Activated gamma-delta T cell (primary cell): ENCODE measurements at regions not wholly inside any gene's neighbourhood (a gene's known extent, or its start where the extent isn't known, plus 50 kb on each side); places are given as distances from the start of the nearest gene placed in this dataset.
"Not testable (repeated sequence)": the region's sequence is repeated elsewhere in the genome, so short reads cannot be mapped to it uniquely, and the experiment has no call there.

Experiments
- DNase-seq: peaks from one replicate; lab custom pipeline; 2025; lab: John Stamatoyannopoulos, UW

DNA sequence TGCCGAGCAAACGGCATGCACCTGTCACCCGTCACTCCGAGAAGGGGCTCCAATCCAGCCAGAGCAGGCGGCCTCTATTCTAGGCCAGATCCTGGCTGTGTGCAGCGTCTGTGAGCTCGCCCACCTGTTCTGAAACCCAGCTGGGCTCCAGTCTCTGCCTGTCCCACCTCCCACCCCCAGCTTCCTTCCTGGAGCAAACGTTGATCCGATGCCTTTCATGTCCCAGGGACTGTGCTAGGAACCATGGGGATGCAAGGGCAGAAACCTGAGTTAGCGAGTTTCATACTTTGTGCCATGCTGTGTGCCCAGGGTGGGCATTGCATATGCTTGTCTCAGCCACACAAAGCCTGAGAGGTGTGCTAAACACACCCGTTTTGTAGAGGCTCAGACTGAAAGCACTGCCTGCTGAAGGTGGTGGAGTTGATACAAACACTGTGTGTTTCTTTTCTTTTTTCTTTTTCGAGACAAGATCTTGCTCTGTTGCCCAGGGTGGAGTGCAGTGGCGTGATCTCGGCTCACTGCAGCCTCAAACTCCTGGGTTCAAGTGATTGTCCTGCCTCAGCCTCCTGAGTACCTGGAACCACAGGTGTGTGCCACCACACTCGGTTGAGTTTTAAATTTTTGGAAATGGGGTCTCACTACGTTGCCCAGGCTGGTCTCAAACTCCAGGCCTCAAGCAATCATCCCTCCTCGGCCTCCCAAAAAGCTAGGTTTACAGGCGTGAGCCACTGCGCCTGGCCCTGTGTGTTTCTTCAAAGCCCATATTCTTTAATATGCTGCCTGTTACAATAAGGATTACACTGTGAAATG, 84.1 kb upstream of the MED13L start:
- DNase-seq, result no peak

DNA sequence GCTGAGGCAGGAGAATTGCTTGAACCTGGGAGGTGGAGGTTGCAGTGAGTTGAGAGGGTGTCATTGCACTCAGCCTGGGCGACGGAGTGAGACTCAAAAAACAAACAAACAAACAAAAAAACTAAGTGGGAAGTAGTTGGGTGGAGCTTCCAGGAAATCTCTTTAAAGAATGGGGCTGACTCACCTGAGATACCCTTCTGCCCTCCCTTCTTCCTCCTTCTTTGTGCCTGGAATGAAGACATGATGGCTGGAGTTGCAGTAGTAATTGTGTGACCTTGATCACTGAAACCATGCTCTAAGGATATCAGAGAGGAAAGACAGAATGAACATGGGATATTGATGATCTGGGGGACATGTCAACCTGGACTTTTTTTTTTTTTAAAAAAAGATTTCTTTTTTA, 87.6 kb upstream of the MED13L start:
- no peak for DNase-seq

DNA sequence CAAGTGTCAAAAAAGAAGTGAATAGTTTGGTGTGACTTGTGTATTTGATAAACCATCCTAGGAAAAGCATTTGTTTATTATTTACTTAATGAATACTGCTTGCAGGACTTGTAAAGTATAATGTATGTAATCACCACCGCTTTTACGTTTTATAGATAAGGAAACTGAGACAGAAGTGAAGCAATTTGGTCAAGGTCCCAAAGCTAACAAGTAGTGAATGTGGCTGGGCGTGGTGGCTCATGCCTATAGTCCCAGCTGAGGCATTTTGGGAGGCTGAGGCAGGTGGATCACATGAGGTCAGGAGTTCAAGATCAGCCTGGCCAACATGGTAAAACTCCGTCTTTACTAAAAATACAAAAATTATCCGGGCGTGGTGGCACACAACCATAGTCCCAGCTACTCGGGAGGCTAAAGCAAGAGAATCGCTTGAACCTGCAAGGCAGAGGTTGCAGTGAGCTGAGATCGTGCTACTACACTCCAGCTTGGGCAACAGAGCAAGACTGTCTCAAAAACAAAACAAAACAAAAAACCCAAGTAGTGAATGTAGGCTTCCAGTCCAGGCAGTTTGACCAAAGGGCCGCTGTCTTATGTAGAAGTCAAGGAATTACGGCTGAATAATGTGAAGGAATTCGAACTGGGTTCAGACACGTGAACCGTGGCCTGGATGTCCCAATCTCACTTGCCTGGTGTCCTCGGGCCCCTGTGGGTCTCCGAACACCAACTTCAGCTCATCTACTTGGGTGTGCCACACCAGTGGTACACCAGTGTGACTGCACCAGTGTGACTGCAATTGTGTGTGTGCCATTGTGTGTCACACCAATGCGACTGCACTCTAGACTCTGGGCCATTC, 88.3 kb upstream of the MED13L start:
- no peak for DNase-seq

DNA sequence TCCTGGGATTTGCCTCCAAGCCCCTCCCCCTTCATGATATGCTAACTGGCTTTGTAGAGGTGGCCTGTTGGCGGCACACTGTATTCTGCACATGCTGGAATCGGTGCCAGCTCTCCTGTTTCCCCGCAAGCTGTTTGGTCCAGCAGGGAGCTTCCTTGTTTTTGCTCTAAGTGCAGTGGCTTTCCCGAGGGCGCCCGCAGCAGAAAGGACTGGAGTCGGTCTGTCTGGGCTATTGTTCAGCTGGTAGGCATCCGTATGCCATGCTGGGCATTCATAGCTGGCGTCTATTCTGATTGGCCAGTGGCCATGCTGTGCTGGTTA, 88.9 kb upstream of the MED13L start:
- DNase-seq, result no peak

DNA sequence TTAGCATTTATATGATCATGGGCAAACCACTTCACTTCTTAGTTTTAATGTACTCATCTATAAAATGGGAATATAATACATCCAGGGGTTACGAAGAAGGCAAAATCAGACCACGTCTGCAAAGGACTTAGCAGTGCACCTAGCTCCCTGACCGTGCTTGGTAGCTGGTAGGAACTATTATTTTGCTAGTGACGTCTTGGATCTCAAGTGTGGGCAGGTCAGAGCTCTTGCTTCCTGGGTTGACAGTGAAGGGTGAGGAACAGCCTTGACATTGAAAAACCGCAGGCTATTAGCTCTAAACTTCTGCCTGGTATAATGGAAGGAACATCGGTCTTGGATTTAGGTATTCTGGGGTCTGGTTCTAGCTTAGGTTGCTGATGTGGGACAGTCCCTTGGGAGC, 89.3 kb upstream of the MED13L start:
- no peak for DNase-seq

DNA sequence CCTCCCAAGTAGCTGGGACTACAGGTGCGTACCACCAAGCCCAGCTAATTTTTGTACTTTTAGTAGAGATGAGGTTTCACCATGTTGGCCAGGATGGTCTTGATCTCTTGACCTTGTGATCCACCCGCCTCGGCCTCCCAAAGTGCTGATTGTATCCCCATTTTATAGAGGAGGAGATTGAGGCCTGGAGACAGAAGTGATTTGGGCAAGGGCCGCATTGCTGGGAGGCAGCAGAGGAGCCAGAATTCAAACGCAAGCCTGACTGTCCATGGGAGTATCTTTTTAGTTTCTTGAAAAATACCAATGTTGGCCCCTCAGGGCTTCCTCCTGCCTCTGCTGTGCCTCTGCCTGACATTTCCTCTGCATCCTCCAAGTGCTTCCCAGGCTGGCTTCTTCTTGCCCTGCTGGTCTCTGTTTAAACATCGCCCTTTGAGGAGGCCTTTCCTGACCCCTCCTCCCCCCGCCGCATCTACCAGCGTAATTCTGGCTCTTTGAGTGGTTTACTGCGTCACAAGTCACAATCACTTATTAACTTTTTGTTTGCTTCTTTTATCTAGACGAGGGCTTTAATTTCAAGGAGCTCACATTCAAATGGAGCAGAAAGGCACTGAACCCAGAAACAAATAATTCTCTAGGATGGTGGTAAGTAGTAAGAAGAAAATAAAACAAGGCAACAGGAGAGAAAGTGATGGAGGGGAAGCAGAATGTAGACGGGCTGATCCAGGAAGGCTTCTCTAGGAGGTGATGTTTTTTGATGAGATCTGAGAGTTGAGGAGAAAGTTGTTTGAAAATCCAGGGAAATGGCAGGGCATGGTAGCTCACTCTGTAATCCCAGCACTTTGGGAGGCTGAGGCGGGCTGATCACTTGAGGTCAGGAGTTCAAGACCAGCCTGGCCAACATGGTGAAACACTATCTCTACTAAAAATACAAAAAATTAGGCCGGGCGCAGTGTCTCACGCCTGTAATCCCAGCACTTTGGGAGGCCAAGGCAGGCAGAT, 91.0 kb upstream of the MED13L start:
- DNase-seq, result no peak

DNA sequence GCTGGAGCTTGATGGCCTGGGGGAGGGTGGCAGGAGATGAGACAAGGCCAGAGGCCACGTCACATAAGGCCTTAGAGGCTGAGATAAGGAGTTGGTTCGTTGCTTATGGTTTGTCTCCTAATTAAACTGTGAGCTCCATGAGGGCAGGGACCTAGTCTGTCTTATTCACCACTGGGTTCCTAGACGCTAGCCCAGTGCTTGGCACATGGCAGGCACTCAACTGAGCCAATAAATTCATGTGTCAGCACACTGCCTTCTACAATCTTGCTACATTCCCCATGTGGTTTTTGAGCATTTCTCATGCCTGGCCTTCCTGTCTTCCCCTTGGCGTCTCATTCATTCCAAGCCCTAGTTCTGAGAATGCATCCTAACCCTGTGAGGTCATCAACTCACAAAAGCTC, 92.5 kb upstream of the MED13L start:
- no peak for DNase-seq

DNA sequence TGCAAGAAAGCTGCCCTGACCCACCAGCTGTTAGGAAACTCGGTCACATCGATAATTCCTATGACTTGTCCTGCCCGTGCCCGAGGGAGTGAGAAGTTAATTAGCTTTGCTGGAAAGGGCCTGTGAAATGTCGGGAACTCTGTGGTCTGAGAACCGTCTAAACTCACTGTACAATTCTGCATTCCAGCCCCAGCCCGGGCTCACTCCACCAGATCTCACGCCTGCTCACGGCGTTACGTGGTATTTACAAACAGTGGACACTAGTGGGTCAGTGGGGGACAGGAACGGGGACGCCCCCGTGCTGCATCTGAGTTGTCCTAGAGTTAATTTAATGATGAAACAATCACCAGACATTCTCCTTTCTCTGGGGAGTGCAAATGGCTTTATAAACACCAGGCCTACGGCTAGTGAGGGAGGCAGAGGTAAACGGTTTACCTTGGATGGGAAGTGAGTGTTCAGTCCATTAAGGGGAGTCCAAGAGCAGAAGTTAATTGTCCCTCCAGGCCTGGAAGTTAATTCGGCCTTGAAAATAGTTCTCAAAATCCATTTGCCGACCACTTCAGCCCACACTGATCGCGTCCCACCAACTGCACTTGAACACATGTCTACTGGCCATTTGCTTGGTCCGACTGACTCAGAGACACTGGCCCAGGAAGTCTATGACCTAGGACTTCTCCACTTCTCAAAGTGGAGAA, 93.5 kb upstream of the MED13L start:
- DNase-seq, result no peak

DNA sequence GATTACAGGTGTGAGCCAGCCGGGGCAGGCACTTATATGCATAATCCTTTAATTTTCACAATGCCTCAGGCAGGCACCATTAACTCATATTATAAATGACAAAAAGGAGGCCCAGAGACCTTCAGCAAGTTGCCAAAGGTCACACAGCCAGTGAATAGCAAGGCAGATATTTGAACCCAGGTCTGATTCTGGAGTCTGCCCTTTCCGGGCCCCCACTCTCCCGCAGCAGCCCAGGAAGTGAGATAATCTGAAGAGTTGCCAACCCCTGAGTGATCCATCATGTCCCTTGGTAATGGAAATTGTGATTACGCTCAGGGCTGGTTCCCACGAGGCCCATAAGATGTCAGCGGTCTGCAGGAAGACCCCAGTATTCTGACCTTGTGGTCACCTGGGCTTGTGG, 95.3 kb upstream of the MED13L start:
- no peak for DNase-seq

DNA sequence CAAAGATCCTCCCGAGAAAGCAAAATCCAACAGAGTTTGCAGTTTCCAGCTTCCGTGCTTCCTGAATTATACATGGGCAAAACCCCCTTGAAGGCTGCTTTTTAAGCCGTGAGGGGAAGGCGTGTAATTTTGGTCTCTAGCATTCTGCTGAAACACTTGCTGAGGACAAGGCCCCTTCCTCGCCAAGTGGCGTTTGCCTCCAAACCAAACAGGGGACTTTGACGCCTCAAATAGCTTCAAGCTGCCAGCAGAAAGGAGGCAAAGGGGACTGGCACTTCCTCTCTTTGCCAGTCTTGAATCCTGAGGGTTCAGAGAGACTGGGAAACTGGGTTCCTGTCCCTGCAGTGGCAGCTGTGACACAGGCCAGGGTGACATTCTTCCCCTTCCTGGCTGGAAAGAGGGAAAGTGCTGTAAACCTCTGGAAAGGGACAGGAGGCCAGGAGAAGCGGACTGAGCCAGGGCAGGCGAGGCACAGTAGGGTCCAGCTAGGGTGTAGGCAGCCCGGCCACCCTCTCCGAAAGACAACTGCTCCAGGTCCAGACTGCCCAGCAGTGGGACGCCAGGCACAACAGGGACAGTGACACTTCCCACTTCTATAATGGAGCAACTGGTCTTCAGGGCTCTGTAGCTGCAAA, 96.2 kb upstream of the MED13L start:
- DNase-seq, result no peak

DNA sequence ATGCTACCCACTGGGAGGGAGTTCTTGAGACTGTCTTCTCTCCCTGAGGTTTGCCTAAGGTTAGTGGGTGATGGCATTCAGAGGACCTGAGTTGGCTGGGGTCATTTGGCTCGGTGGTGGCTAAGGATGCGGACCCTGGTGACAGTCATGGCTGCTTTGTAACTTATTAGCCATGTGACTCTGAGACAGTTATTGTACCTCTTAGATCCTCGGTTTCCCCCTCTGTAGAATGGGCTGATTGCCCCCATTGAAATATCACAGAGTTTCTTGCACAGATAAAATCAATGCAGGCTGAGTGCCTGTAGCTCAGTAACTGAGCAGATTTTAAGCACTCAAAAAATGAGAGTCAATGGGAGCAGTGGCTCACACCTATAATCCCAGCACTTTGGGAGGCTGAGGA, 96.7 kb upstream of the MED13L start:
- no peak for DNase-seq

DNA sequence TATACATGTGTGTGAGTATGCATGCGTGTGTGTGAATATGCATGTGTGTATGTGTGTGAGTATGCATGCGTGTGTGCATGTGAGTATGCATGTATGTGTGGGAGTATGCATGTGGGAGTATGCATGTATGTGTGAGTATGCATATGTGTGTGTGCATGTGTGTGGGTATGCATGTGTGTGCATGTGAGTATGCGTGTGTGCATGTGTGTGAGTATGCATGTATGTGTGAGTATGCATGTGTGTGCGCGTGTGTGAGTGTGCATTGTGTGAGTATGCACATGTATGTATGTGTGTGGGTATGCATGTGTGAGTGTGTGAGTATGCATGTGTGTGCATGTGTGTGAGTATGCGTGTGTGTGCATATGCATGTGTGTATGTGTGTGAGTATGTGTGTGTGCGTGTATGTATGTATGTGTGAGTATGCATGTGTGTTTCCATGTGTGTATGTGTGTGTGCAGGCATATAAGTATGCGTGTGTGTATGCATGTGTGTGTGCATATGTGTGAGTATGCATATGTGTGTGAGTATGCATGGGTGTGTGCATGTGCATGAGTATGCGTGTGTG, 97.9 kb upstream of the MED13L start:
- no peak for DNase-seq

DNA sequence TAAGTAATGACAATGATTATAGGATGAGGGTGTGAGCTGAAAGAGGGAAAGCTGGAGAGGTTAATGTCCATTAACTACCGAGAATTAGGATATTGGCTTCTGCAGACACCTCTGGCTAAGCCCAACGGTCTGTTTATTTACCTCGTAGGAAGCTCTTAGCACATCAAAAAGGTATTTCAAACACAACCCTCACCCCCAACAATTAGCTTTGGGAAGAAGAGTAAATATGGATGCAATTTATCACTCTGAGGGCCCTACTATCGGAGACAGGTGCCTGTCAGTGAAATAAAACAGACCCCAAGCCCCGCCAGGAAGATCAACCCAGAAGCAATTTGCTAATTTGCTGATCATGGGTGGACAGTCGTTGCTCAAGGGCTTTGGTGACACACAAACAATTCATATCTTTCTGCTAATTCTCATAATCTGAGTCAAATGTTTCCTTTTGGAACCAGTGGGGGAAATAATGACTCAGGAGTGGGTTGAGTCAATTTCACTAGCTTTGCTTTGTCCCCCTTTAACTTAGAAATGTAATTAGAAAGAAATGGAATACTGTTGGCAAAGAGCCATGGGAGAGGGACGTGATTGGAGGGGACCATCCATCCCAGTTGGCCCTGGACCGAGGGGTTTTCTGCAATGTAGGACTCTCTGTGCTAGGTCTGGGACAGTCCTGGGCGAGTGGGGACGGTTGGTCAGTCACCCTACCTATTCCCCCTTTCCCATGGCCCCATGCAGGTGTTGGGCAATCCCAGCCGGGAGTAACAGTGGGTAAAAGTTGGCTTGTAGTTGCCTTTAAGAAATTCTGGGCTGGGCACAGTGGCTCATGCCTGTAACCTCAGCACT, 99.1 kb upstream of the MED13L start:
- DNase-seq, result no peak

DNA sequence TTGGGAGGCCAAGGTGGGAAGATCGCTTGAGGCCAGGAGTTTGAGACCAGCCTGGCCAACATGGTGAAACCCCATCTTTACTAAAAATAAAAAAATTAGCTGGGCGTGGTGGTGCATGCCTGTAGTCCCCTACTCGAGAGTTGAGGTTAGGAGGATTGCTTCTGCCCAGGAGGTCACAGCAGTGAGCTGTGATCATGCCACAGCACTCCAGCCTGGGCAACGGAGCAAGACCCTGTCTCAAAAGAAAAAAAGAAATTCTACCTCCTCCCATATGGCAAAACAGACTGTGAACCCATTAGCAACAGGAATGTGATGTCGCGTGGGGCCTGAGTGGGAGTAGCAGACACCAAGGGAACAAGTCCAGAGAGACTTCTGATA, 99.7 kb upstream of the MED13L start:
- DNase-seq, result not testable (repeated sequence)

DNA sequence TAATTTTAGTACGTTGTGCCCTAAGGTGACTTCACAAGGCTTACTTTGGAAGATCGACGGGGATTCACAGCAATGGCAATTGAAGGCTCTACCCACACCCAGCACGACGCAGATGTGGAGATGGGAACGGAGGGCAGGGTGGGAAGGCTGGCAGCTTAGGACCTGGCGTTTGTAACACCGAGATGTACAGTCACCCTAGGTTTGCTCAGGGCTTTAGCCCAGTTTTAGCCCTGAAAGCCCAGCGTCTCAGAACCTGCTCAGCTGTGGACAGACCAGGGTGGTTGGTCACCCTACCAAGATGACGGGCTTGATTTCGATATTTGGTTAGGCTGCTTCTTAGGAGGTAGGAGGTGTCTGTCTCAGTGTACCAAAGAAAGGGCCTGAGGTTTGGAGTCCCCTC, 100.5 kb upstream of the MED13L start:
- no peak for DNase-seq

DNA sequence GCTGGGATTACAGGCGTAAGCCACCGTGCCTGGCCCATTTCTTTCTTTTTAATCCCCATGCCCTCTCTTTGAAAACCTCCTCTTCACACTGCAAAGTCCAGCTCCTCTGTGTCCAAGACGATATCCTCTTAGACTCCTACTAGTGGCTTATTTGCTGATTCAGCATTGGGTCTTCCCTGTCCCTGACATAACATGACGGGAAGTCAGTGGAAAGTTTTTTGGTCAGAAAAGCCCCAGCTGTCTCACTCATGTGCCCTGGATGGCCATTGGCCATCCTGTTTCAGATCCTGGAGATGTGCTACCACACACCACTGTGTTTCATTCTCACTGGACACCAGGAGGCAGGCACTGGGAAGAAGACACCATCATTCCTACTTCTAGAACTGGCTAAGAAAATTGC, 102.6 kb upstream of the MED13L start:
- DNase-seq, result no peak

DNA sequence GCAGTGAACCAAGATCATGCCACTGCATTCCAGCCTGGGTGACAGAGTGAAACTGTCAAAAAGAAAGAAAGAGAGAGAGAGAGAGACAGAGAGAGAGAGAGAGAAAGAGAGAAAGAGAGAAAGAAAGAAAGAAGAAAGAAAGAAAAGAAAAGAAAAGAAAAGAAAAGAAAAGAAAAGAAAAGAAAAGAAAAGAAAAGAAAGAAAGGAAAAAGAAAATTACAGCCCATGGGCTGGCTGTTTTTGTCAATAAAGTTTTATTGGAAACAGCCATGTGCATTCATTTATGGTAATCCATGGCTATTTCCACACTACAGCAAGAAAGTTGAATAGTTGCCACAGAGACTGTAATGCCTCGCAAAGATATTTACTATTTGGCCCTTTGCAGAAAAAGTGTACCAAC, 103.2 kb upstream of the MED13L start:
- DNase-seq, result not testable (repeated sequence)

DNA sequence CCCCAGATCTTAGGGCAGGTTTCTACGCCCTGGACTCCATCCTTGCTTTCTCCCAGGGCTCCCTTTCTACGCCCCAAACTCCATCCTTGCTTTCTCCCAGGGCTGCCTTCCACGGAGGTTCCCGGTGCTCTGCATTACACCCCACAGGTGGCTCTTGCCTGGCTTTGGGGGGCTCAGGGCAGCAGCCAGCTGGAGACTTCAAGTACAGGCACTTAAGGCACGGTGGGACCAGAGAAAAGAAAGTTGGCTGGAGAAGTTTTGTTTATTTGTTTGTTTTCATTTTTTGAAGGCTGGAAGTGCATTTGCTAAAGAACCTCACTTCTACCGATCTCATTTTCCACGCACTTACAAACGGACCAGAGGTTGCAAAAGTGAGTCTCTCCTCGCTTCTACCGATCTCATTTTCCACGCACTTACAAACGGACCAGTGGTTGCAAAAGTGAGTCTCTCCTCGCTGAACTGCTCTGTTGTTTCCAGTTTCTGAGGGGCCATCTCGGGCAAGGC, 103.8 kb upstream of the MED13L start:
- no peak for DNase-seq
